DMS114 treated with DMSO at 0.1 percent for 48 hours (cell line): ENCODE measurements at regions not wholly inside any gene's neighbourhood (a gene's known extent, or its start where the extent isn't known, plus 50 kb on each side); places are given as distances from the start of the nearest gene placed in this dataset.
"Not testable (repeated sequence)": the region's sequence is repeated elsewhere in the genome, so short reads cannot be mapped to it uniquely, and the experiment has no call there.

Experiments
- DNase-seq: peaks from one replicate; lab custom pipeline; 2025; ENCODE audit not compliant: unreplicated experiment; lab: John Stamatoyannopoulos, UW

- no peak for DNase-seq
Measured at GRCh38 chr1:118564961-118565703, 380.1 kb upstream of the SPAG17 start.

- DNase-seq, result no peak
Measured at GRCh38 chr1:118563981-118564951, 379.2 kb upstream of the SPAG17 start.

GRCh38 chr1:118558933-118559332 is 373.9 kb upstream of the SPAG17 start:
- DNase-seq, result no peak

- DNase-seq, result no peak
Measured at GRCh38 chr1:118556936-118557335, 371.9 kb upstream of the SPAG17 start.

GRCh38 chr1:118555638-118556037 is 370.6 kb upstream of the SPAG17 start:
- no peak for DNase-seq

- no peak for DNase-seq
Measured at GRCh38 chr1:118535901-118536300, 350.9 kb upstream of the SPAG17 start.

- not testable (repeated sequence) for DNase-seq
Measured at GRCh38 chr1:118511922-118512321, 326.9 kb upstream of the SPAG17 start.

GRCh38 chr1:118504867-118505266 is 319.8 kb upstream of the SPAG17 start:
- DNase-seq, result no peak

- DNase-seq, result no peak
Measured at GRCh38 chr1:118504221-118504644, 319.2 kb upstream of the SPAG17 start.

GRCh38 chr1:118503752-118504151 is 318.7 kb upstream of the SPAG17 start:
- no peak for DNase-seq

- DNase-seq, result no peak
Measured at GRCh38 chr1:118494998-118495397, 310.0 kb upstream of the SPAG17 start.

- DNase-seq, result no peak
Measured at GRCh38 chr1:118488787-118489186, 303.8 kb upstream of the SPAG17 start.

GRCh38 chr1:118487932-118488331 is 302.9 kb upstream of the SPAG17 start:
- DNase-seq, result no peak

GRCh38 chr1:118487091-118487490 is 302.1 kb upstream of the SPAG17 start:
- no peak for DNase-seq

GRCh38 chr1:118486199-118486598 is 301.2 kb upstream of the SPAG17 start:
- DNase-seq, result no peak

GRCh38 chr1:118485757-118486156 is 300.7 kb upstream of the SPAG17 start:
- DNase-seq, result no peak

- no peak for DNase-seq
Measured at GRCh38 chr1:118484893-118485292, 299.9 kb upstream of the SPAG17 start.

GRCh38 chr1:118483245-118484006 is 298.4 kb upstream of the SPAG17 start:
- no peak for DNase-seq

- no peak for DNase-seq
Measured at GRCh38 chr1:118481126-118481525, 296.1 kb upstream of the SPAG17 start.

- no peak for DNase-seq
Measured at GRCh38 chr1:118479351-118479750, 294.3 kb upstream of the SPAG17 start.

GRCh38 chr1:118473825-118474224 is 288.8 kb upstream of the SPAG17 start:
- no peak for DNase-seq
